KOPT-K1 (cell line): ENCODE measurements at regions not wholly inside any gene's neighbourhood (a gene's known extent, or its start where the extent isn't known, plus 50 kb on each side); places are given as distances from the start of the nearest gene placed in this dataset.

Experiments
- H3K27ac ChIP-seq: fragments of 200-600 bp; sonication (generic); 2 replicates; pipeline ENCODE4 v1.5.1; 2016; ENCODE audit warnings: antibody characterized with exemption, mild to moderate bottlenecking, low read depth, low read length; ENCODE audit not compliant: poor library complexity, severe bottlenecking
- H3K36me3 ChIP-seq: fragments of 200-600 bp; sonication (generic); 2 replicates; pipeline ENCODE4 v1.5.1; 2017; ENCODE audit warnings: antibody characterized with exemption, mild to moderate bottlenecking, low read length, moderate library complexity; ENCODE audit not compliant: insufficient read depth
- H3K9me3 ChIP-seq: fragments of 200-600 bp; sonication (generic); 2 replicates; pipeline ENCODE4 v1.5.1; 2017; ENCODE audit warnings: antibody characterized with exemption, low read length, mild to moderate bottlenecking; ENCODE audit not compliant: insufficient read depth, poor library complexity, severe bottlenecking

- no peaks in the 10 kb centered on the region for H3K36me3 ChIP-seq
- H3K27ac ChIP-seq, result no peak overlapping the region
- no peaks in the 10 kb centered on the region for H3K9me3 ChIP-seq
Measured at GRCh38 chr1:112040891-112041740, 51.6 kb upstream of the KCND3 start.

- H3K9me3 ChIP-seq, result no peaks in the 10 kb centered on the region
- H3K27ac ChIP-seq, result no peak overlapping the region
- H3K36me3 ChIP-seq, result no peaks in the 10 kb centered on the region
Measured at GRCh38 chr1:112043901-112044300, 54.4 kb upstream of the KCND3 start.

GRCh38 chr1:112044745-112045144, 55.3 kb upstream of the KCND3 start:
- Histone ChIP-seq H3K36me3 (no peaks in the 10 kb centered on the region), H3K9me3 (no peaks in the 10 kb centered on the region), H3K27ac (no peak overlapping the region)

GRCh38 chr1:112046630-112047029, 57.2 kb upstream of the KCND3 start:
- H3K36me3 ChIP-seq, result no peaks in the 10 kb centered on the region
- no peak overlapping the region for H3K27ac ChIP-seq
- H3K9me3 ChIP-seq, result no peaks in the 10 kb centered on the region

DNA sequence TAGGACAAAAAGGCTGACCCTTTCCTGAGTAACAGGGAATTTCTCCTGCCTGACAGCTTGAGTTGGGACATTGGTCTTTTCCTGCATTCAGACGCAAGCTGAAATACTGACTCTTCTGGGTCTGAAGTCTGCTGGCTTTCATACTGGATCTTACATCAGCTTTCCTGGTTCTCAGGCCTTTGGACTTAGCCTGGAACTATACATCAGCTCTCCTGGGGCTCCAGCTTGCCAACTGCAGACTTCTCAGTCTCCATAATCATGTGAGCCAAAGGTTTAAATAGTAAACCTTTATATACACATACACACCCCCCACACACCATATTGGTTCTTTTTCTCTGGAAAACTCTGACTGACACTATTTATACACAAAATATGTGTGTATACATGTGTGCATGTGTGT, 59.0 kb upstream of the KCND3 start:
- no peaks in the 10 kb centered on the region for H3K36me3 ChIP-seq
- H3K27ac ChIP-seq, result no peak overlapping the region
- no peaks in the 10 kb centered on the region for H3K9me3 ChIP-seq

GRCh38 chr1:112054510-112054909, 65.0 kb upstream of the KCND3 start:
- Histone ChIP-seq H3K36me3 (no peaks in the 10 kb centered on the region), H3K9me3 (no peaks in the 10 kb centered on the region), H3K27ac (no peak overlapping the region)

- H3K27ac ChIP-seq, result no peak overlapping the region
Measured at GRCh38 chr1:112056354-112056753, 66.9 kb upstream of the KCND3 start.

GRCh38 chr1:112057736-112058135, 68.3 kb upstream of the KCND3 start:
- Histone ChIP-seq H3K27ac (no peak overlapping the region), H3K36me3 (no peaks in the 10 kb centered on the region), H3K9me3 (no peaks in the 10 kb centered on the region)

More at GRCh38 chr1:112056354-112056753, 66.9 kb upstream of the KCND3 start:
- no peaks in the 10 kb centered on the region for H3K9me3 ChIP-seq
- H3K36me3 ChIP-seq, result no peaks in the 10 kb centered on the region

DNA sequence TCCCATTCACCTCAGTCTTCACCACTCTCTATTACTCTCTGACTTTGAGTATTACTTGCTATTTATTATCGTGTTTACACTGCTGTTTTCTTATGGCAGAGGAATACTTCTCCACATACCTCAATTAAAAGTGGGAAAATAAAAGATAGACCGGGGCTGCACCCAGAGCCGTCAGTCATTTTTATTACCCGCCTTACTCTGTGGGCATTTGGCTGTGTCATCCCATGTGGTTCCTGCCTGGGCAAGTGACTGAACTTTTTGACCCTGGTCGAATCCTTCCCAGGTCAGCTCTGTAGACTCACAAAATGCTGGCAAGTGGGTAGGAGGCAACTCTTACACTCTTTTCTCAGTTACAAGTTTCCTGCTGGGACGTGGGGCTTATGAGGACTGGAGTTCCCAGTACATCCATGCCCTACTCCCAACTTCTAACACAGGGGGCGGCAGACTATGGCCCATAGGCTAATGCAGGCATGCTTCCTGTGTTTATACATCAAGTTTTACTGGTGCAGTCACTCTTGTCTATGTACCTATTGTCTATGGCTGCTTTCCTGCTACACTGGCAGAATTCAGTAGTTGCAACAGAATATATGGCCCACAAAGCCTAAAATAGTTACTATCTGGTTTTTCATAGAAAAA, 69.5 kb upstream of the KCND3 start:
- H3K9me3 ChIP-seq, result no peaks in the 10 kb centered on the region
- H3K36me3 ChIP-seq, result no peaks in the 10 kb centered on the region
- no peak overlapping the region for H3K27ac ChIP-seq

GRCh38 chr1:112059679-112060078, 70.2 kb upstream of the KCND3 start:
- H3K9me3 ChIP-seq, result no peaks in the 10 kb centered on the region
- H3K27ac ChIP-seq, result no peak overlapping the region

DNA sequence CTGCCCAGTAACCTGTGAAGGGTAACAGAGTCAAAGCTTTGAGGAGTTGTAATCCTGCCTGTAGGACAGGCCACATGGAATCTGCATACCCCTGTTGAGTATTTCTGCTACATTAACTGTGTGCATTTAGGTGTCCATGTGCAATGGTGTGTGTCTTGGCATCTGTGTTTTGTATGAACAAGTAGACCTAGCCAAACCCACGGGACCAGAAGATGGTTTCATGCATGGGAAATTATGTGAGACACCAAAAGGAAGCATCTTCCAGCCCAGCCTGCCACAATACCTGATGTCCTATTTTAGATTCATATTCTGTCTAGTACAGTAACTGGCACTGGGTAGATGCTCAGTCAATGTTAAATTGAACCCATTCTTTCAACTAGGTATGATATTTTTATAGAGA, 70.8 kb upstream of the KCND3 start:
- Histone ChIP-seq H3K9me3 (no peaks in the 10 kb centered on the region), H3K36me3 (no peaks in the 10 kb centered on the region), H3K27ac (no peak overlapping the region)

More at GRCh38 chr1:112059679-112060078, 70.2 kb upstream of the KCND3 start:
- H3K36me3 ChIP-seq, result no peaks in the 10 kb centered on the region

- Histone ChIP-seq H3K36me3 (no peaks in the 10 kb centered on the region), H3K27ac (no peak overlapping the region), H3K9me3 (no peaks in the 10 kb centered on the region)
Measured at GRCh38 chr1:112061056-112061455, 71.6 kb upstream of the KCND3 start.

GRCh38 chr1:112061901-112062320, 72.4 kb upstream of the KCND3 start:
- Histone ChIP-seq H3K9me3 (no peaks in the 10 kb centered on the region), H3K27ac (no peak overlapping the region), H3K36me3 (no peaks in the 10 kb centered on the region)

GRCh38 chr1:112063781-112064728, 74.6 kb upstream of the KCND3 start:
- no peaks in the 10 kb centered on the region for H3K36me3 ChIP-seq
- no peaks in the 10 kb centered on the region for H3K9me3 ChIP-seq
- H3K27ac ChIP-seq, result no peak overlapping the region

- Histone ChIP-seq H3K36me3 (no peaks in the 10 kb centered on the region), H3K9me3 (no peaks in the 10 kb centered on the region), H3K27ac (no peak overlapping the region)
Measured at GRCh38 chr1:112067989-112068388, 78.5 kb upstream of the KCND3 start.
